DMS153 (cell line): ENCODE measurements at regions not wholly inside any gene's neighbourhood (a gene's known extent, or its start where the extent isn't known, plus 50 kb on each side); places are given as distances from the start of the nearest gene placed in this dataset.

ENCODE experiments used
- DNase-seq: peaks from one replicate; lab custom pipeline; 2025; lab: John Stamatoyannopoulos, UW

GRCh38 chr7:117973975-117974374 is 100.7 kb upstream of the CTTNBP2 start:
- DNase-seq: no peak

- DNase-seq: no peak
Observed at GRCh38 chr7:117974891-117975290, 101.7 kb upstream of the CTTNBP2 start.

- no peak for DNase-seq
Observed at GRCh38 chr7:117975476-117975875, 102.2 kb upstream of the CTTNBP2 start.

GRCh38 chr7:117979954-117980497 is 106.8 kb upstream of the CTTNBP2 start:
- DNase-seq: no peak

- DNase-seq: peak; percentile 47
Observed at GRCh38 chr7:117982071-117983055, 109.1 kb upstream of the CTTNBP2 start.

- no peak for DNase-seq
Observed at GRCh38 chr7:117986645-117987269, 113.5 kb upstream of the CTTNBP2 start.

- DNase-seq: no peak
Observed at GRCh38 chr7:117990834-117991233, 117.6 kb upstream of the CTTNBP2 start.

GRCh38 chr7:117992635-117993376 is 119.6 kb upstream of the CTTNBP2 start:
- DNase-seq: no peak

- no peak for DNase-seq
Observed at GRCh38 chr7:117993377-117994003, 120.2 kb upstream of the CTTNBP2 start.

GRCh38 chr7:117995850-117996650 is 122.8 kb upstream of the CTTNBP2 start:
- no peak for DNase-seq

- no peak for DNase-seq
Observed at GRCh38 chr7:117997862-117998825, 124.9 kb upstream of the CTTNBP2 start.

GRCh38 chr7:118000480-118001202 is 127.4 kb upstream of the CTTNBP2 start:
- DNase-seq: no peak

- DNase-seq: no peak
Observed at GRCh38 chr7:118003476-118003875, 130.2 kb upstream of the CTTNBP2 start.

GRCh38 chr7:118005026-118005425 is 131.8 kb upstream of the CTTNBP2 start:
- no peak for DNase-seq

- DNase-seq: no peak
Observed at GRCh38 chr7:118006979-118007378, 133.7 kb upstream of the CTTNBP2 start.

GRCh38 chr7:118009419-118009818 is 136.2 kb upstream of the CTTNBP2 start:
- no peak for DNase-seq

GRCh38 chr7:118011652-118012051 is 138.4 kb upstream of the CTTNBP2 start:
- no peak for DNase-seq

- DNase-seq: no peak
Observed at GRCh38 chr7:118013252-118014010, 140.2 kb upstream of the CTTNBP2 start.
